Left lung (tissue), 4 donors: ENCODE measurements at regions not wholly inside any gene's neighbourhood (a gene's known extent, or its start where the extent isn't known, plus 50 kb on each side); places are given as distances from the start of the nearest gene placed in this dataset.

Experiments
- ATAC-seq: fragments of 200-7000 bp; cut with Tn5 transposase; one replicate; pipeline ENCODE4 v1.9.1; 2020; ENCODE audit warnings: moderate library complexity
- DNase-seq, 4 donors: peaks; one replicate each; pipeline ENCODE4 v3.0.0-alpha.2; 2013 to 2020
- H3K27ac ChIP-seq, 2 donors: fragments of 200-600 bp; sonication (generic) in 1 of 2; one replicate each; pipeline versions ENCODE4 v1.5.0 to v1.8.0; 2020 to 2021
- H3K27me3 ChIP-seq, 2 donors: fragments of 200-600 bp; sonication (generic) in 1 of 2; one replicate each; pipeline versions ENCODE4 v1.5.0 to v1.8.0; 2020 to 2021
- H3K36me3 ChIP-seq, 2 donors: fragments of 200-600 bp; sonication (generic) in 1 of 2; one replicate each; pipeline versions ENCODE4 v1.5.0 to v1.8.0; 2020 to 2021
- H3K4me1 ChIP-seq, 2 donors: fragments of 200-600 bp; one replicate each; pipeline ENCODE4 v1.8.0; 2021
- H3K4me3 ChIP-seq, 2 donors: fragments of 200-600 bp; sonication (generic) in 1 of 2; one replicate each; pipeline versions ENCODE4 v1.5.0 to v1.8.0; 2020 to 2021; ENCODE audit warnings: mild to moderate bottlenecking in 1 of 2
- H3K9me3 ChIP-seq, 2 donors: fragments of 200-600 bp; sonication (generic) in 1 of 2; one replicate each; pipeline versions ENCODE4 v1.5.0 to v1.8.0; 2020 to 2021
- intact Hi-C, 2 donors: fragments of 100-400 bp; cut with DNase I; formaldehyde crosslinking; loops; one replicate each; pipeline versions ENCODE4 v1.11.2 to v1.14.2; 2022
- TF ChIP-seq, protein P1 (sequence below), 2 donors: fragments of 200-600 bp; sonication (generic) in 1 of 2; IDR thresholded peaks; one replicate each; pipeline versions ENCODE4 v1.5.0 to v1.8.0; 2021; ENCODE audit warnings: antibody characterized with exemption in 2 of 2
- donor health status: DM: no; HTN: yes; CAD: no.
- donor health status: DM: no; HTN: no; CAD: no.

DNA sequence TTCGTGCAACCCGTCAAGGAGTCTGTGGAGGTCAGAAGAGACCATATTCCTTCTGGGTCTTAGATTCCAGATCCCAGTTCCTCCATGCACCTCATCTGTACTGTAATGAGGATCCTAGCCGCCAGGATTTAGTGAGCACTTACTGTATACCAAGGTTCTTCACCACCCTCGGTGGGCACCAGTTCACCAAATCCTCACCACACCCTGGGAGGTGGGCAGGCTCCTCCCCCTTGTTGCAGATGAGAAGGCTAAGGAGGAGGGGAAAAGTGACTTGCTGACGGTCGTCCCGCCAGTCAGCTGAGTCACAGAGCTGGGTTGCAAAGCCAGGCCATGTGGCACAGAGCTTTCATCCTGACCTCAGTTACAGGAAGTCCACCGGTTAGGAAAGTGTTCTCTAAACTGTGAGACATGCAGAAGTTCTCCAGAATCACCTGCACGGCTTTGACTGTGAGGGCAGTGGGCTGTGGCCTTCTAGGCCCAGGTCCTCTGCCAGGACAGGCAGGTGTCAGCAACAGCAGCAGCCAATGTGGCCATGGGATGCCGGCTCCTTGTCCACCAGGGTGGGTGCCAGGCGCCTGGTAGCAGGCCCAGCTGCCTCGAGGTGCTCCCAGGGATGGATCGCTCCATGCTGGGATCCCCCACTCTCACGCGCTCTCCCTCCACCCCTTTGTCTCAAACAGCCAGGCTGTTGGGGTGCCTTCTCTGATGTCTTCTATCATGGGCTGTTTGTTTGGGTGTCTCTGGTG, 240.3 kb upstream of the GSE1 start:
- no peak for DNase-seq
- TF ChIP-seq, protein P1, sequence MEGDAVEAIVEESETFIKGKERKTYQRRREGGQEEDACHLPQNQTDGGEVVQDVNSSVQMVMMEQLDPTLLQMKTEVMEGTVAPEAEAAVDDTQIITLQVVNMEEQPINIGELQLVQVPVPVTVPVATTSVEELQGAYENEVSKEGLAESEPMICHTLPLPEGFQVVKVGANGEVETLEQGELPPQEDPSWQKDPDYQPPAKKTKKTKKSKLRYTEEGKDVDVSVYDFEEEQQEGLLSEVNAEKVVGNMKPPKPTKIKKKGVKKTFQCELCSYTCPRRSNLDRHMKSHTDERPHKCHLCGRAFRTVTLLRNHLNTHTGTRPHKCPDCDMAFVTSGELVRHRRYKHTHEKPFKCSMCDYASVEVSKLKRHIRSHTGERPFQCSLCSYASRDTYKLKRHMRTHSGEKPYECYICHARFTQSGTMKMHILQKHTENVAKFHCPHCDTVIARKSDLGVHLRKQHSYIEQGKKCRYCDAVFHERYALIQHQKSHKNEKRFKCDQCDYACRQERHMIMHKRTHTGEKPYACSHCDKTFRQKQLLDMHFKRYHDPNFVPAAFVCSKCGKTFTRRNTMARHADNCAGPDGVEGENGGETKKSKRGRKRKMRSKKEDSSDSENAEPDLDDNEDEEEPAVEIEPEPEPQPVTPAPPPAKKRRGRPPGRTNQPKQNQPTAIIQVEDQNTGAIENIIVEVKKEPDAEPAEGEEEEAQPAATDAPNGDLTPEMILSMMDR (IDR thresholded peaks at IDR 0.05), result no peak

DNA sequence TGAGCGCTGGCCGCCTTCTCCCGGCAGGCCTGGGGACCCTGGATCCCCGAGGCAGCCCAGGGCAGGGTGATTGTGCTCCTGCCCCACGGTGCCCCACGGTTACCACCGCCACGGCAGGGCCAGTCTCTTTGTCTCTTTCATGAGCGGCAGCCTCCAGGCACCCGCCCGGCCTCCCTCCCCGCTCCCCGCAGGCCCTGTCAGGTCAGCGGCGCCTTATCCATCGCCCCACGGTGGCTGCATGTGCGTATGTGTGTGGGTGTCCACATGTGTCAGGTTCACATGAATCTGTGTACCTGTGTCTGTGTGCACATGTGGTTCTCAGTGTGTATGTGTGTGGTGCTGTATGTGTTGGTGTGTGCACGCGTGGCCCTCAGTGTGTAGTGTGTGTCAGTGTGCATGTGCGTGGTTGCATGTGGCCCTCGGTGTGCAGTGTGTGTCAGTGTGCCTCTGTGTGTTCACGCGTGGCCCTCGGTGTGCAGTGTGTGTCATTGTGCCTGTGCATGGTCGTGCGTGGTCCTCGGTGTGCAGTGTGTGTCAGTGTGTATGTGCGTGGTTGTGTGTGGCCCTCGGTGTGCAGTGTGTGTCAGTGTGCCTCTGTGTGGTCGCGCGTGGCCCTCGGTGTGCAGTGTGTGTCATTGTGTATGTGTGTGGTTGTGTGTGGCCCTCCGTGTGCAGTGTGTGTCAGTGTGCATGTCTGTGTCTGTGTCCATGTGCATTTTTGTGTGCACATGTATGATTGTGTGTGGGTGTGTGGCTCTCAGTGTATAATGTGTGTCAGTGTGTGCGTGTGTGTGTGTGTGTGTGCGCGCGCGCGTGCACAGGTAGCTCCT, 239.2 kb upstream of the GSE1 start:
- no peak overlapping the region for H3K27ac ChIP-seq
- H3K27me3 ChIP-seq, result peaks cover 0 to 15% of the 10 kb centered on the region in 2 donors
- TF ChIP-seq, protein P1 (IDR thresholded peaks at IDR 0.05), result no peak
- H3K4me1 ChIP-seq, result peaks cover 16 to 40% of the 10 kb centered on the region in 2 donors
- DNase-seq (no peak), ATAC-seq (no peak)
- no peaks in the 10 kb centered on the region for H3K36me3 ChIP-seq
- intact Hi-C loops, result no loop called here
- H3K4me3 ChIP-seq, result no peak overlapping the region
- no peaks in the 10 kb centered on the region for H3K9me3 ChIP-seq

More for the DNA sequence above, 240.3 kb upstream of the GSE1 start:
- Histone ChIP-seq H3K9me3 (no peaks in the 10 kb centered on the region), H3K27ac (peak overlapping the region in 1 of 2 donors; percentile 24), H3K4me1 (peaks cover 16 to 36% of the 10 kb centered on the region in 2 donors), H3K4me3 (no peak overlapping the region), H3K36me3 (no peaks in the 10 kb centered on the region), H3K27me3 (peaks cover 0 to 5% of the 10 kb centered on the region in 2 donors)
- peak; percentile 15 for ATAC-seq
- intact Hi-C loops, result no loop called here

DNA sequence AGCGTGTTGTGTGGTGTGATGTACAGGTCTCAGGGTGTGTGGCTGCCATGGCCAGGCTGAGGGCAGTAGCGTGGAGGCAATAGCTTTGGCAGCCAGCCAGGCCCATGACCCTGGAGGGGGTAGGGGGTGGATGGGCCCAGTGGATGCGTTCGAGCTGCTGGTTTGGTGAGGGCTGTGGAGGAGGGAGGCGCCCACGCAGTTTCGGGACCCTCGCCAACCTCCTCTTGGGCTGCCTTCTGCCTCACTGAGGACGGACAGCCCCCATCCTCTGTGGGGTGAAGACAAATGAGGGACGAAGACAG, 238.6 kb upstream of the GSE1 start:
- H3K27me3 ChIP-seq, result peaks cover 0 to 15% of the 10 kb centered on the region in 2 donors
- no peak overlapping the region for H3K27ac ChIP-seq
- TF ChIP-seq, protein P1 (IDR thresholded peaks at IDR 0.05), result no peak
- no peak overlapping the region for H3K4me3 ChIP-seq
- no peaks in the 10 kb centered on the region for H3K36me3 ChIP-seq
- intact Hi-C loops, result no loop called here
- no peak for DNase-seq
- ATAC-seq, result no peak
- H3K9me3 ChIP-seq, result no peaks in the 10 kb centered on the region
- peaks cover 16 to 40% of the 10 kb centered on the region in 2 donors for H3K4me1 ChIP-seq

DNA sequence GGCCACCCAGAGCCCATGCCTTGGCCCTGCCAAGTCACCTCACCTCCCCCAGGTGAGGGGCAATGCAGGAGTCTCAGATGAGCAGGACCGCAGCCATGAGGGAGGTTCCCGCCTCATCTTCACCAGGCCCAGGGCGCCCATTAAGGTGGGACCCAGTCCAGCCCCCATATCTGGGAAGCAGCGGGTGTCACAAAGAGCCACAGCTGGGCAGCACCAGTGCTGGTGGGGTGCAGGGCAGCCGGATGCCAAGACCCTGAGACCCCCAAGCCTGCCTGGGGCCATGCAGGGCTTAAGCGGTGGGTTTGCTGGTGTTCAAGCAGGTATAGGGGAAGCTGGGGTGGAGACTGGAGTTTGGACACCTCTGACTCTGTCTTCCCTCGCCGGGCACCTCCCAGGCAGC, 237.8 kb upstream of the GSE1 start:
- TF ChIP-seq, protein P1 (IDR thresholded peaks at IDR 0.05), result no peak
- peaks cover 0 to 15% of the 10 kb centered on the region in 2 donors for H3K27me3 ChIP-seq

More for the DNA sequence above, 237.8 kb upstream of the GSE1 start:
- H3K27ac ChIP-seq, result no peak overlapping the region
- H3K36me3 ChIP-seq, result no peaks in the 10 kb centered on the region
- no peaks in the 10 kb centered on the region for H3K9me3 ChIP-seq
- ATAC-seq (no peak), DNase-seq (no peak)
- intact Hi-C loops, result no loop called here
- H3K4me3 ChIP-seq, result no peak overlapping the region
- H3K4me1 ChIP-seq, result peaks cover 10 to 40% of the 10 kb centered on the region in 2 donors
